Glutamatergic neuron (in vitro differentiated cells): ENCODE measurements at regions not wholly inside any gene's neighbourhood (a gene's known extent, or its start where the extent isn't known, plus 50 kb on each side); places are given as distances from the start of the nearest gene placed in this dataset.

Experiments used
- DNase-seq: peaks from one replicate; pipeline ENCODE4 v3.0.0; 2022
- H3K27ac Mint-ChIP-seq: one replicate; pipeline ENCODE4 v1.8.0; 2020; ENCODE audit warnings: mild to moderate bottlenecking, mixed read lengths, inconsistent platforms; ENCODE audit not compliant: unreplicated experiment
- H3K27me3 Mint-ChIP-seq: one replicate; pipeline ENCODE4 v1.8.0; 2020; ENCODE audit warnings: mild to moderate bottlenecking, moderate library complexity, mixed read lengths, inconsistent platforms; ENCODE audit not compliant: unreplicated experiment
- H3K36me3 Mint-ChIP-seq: one replicate; pipeline ENCODE4 v1.8.0; 2020; ENCODE audit warnings: mild to moderate bottlenecking, mixed read lengths, inconsistent platforms; ENCODE audit not compliant: unreplicated experiment
- H3K4me1 Mint-ChIP-seq: one replicate; pipeline ENCODE4 v1.8.0; 2020; ENCODE audit warnings: mild to moderate bottlenecking, low read depth, mixed read lengths, inconsistent platforms; ENCODE audit not compliant: unreplicated experiment
- H3K4me3 Mint-ChIP-seq: one replicate; pipeline ENCODE4 v1.8.0; 2020; ENCODE audit warnings: mild to moderate bottlenecking, mixed read lengths, inconsistent platforms; ENCODE audit not compliant: unreplicated experiment
- H3K9me3 Mint-ChIP-seq: one replicate; pipeline ENCODE4 v1.8.0; 2020; ENCODE audit warnings: mild to moderate bottlenecking, moderate library complexity, mixed read lengths, inconsistent platforms; ENCODE audit not compliant: unreplicated experiment
- TF ChIP-seq, protein P1 (sequence below): fragments of 200-600 bp; sonication (generic); IDR thresholded peaks from one replicate; pipeline ENCODE4 v1.5.0; 2021; ENCODE audit not compliant: partially characterized antibody, unreplicated experiment

GRCh38 chr14:38727731-38728130 is 375.3 kb downstream of the SEC23A start:
- no peak overlapping the region for H3K27ac Mint-ChIP-seq
- H3K9me3 Mint-ChIP-seq: peaks cover 3% of the 10 kb centered on the region
- no peak overlapping the region for H3K4me3 Mint-ChIP-seq
- DNase-seq: no peak
- no peaks in the 10 kb centered on the region for H3K4me1 Mint-ChIP-seq
- TF ChIP-seq, protein P1, sequence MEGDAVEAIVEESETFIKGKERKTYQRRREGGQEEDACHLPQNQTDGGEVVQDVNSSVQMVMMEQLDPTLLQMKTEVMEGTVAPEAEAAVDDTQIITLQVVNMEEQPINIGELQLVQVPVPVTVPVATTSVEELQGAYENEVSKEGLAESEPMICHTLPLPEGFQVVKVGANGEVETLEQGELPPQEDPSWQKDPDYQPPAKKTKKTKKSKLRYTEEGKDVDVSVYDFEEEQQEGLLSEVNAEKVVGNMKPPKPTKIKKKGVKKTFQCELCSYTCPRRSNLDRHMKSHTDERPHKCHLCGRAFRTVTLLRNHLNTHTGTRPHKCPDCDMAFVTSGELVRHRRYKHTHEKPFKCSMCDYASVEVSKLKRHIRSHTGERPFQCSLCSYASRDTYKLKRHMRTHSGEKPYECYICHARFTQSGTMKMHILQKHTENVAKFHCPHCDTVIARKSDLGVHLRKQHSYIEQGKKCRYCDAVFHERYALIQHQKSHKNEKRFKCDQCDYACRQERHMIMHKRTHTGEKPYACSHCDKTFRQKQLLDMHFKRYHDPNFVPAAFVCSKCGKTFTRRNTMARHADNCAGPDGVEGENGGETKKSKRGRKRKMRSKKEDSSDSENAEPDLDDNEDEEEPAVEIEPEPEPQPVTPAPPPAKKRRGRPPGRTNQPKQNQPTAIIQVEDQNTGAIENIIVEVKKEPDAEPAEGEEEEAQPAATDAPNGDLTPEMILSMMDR: no peak
- no peaks in the 10 kb centered on the region for H3K27me3 Mint-ChIP-seq
- no peaks in the 10 kb centered on the region for H3K36me3 Mint-ChIP-seq

GRCh38 chr14:38724621-38725020 is 378.4 kb downstream of the SEC23A start:
- Mint-ChIP-seq H3K4me1 (peaks cover 9% of the 10 kb centered on the region), H3K36me3 (no peaks in the 10 kb centered on the region), H3K9me3 (peaks cover 11% of the 10 kb centered on the region), H3K27me3 (peaks cover 2% of the 10 kb centered on the region), H3K27ac (no peak overlapping the region), H3K4me3 (no peak overlapping the region)
- DNase-seq: no peak
- TF ChIP-seq, protein P1: no peak

- no peak for DNase-seq
- no peak overlapping the region for H3K27ac Mint-ChIP-seq
- no peaks in the 10 kb centered on the region for H3K36me3 Mint-ChIP-seq
- peaks cover 9% of the 10 kb centered on the region for H3K4me1 Mint-ChIP-seq
- no peak overlapping the region for H3K4me3 Mint-ChIP-seq
- peaks cover 2% of the 10 kb centered on the region for H3K27me3 Mint-ChIP-seq
- peaks cover 11% of the 10 kb centered on the region for H3K9me3 Mint-ChIP-seq
- TF ChIP-seq, protein P1: no peak
These were observed 379.1 kb downstream of the SEC23A start for GRCh38 chr14:38723959-38724358.

DNA sequence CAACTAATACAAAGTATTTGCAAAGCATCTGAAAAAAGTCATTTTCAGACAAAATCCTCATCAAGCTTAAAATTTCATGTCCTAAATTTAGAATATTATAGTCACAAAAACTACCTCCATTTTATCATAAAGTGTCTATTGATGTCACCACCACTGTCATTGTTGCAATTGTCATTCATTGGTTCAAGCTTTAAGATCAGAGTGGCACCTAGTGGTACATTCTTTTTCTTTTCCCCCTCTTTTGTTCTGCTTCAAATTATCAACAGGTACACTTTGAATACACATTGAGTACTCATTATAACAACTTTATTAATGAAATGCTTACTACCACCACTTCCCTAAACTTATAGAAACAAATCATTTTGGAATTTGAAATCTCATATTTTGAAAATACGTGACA is 379.8 kb downstream of the SEC23A start:
- Mint-ChIP-seq H3K27me3 (peaks cover 4% of the 10 kb centered on the region), H3K4me3 (no peak overlapping the region), H3K36me3 (no peaks in the 10 kb centered on the region), H3K9me3 (peaks cover 10% of the 10 kb centered on the region), H3K27ac (no peak overlapping the region), H3K4me1 (peaks cover 16% of the 10 kb centered on the region)
- DNase-seq: no peak
- TF ChIP-seq, protein P1: no peak

GRCh38 chr14:38721822-38722431 is 381.1 kb downstream of the SEC23A start:
- no peaks in the 10 kb centered on the region for H3K36me3 Mint-ChIP-seq
- TF ChIP-seq, protein P1: peak; percentile 73
- no peak overlapping the region for H3K27ac Mint-ChIP-seq
- no peak overlapping the region for H3K4me3 Mint-ChIP-seq
- H3K9me3 Mint-ChIP-seq: peaks cover 11% of the 10 kb centered on the region
- H3K4me1 Mint-ChIP-seq: peaks cover 19% of the 10 kb centered on the region
- peaks cover 6% of the 10 kb centered on the region for H3K27me3 Mint-ChIP-seq
- peak; percentile 55 for DNase-seq
